Lung microvascular endothelial cell (primary cell): ENCODE measurements at regions not wholly inside any gene's neighbourhood (a gene's known extent, or its start where the extent isn't known, plus 50 kb on each side); places are given as distances from the start of the nearest gene placed in this dataset.
A peak's percentile ranks its signal among the peaks of the same experiment; 100 is the strongest.
"Not testable (repeated sequence)": the region's sequence is repeated elsewhere in the genome, so short reads cannot be mapped to it uniquely, and the experiment has no call there.

Experiments used
- DNase-seq, 2 donors: peaks; one replicate each; pipeline versions ENCODE4 v3.0.0 to v3.0.0-alpha.2; 2010; ENCODE audit warnings: low read depth in 2 of 2

GRCh38 chr5:116709082-116709481 lies 134.5 kb upstream of the SEMA6A start:
- DNase-seq, result no peak

GRCh38 chr5:116705121-116705519 lies 130.5 kb upstream of the SEMA6A start:
- DNase-seq, result not testable (repeated sequence)

DNA sequence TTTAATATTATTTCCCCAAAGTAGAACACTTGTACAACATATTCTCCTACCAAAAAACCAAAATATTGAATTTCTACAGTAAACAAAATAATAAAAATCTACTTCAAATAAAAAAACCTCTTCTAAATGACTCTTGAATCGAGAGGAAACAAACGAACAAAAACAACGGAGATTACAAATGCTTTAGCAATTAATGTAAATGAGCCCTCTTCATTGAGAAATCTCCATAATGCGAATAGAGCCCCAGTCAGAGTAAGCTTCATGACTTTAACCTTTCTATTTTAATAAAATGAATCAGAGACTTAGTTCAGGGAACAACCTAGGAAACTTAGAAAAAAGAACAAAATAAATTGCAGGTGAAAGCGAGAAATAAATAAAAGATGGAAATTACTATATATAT lies 129.3 kb upstream of the SEMA6A start:
- no peak for DNase-seq

- no peak for DNase-seq
Observed at GRCh38 chr5:116703328-116703727, 128.7 kb upstream of the SEMA6A start.

DNA sequence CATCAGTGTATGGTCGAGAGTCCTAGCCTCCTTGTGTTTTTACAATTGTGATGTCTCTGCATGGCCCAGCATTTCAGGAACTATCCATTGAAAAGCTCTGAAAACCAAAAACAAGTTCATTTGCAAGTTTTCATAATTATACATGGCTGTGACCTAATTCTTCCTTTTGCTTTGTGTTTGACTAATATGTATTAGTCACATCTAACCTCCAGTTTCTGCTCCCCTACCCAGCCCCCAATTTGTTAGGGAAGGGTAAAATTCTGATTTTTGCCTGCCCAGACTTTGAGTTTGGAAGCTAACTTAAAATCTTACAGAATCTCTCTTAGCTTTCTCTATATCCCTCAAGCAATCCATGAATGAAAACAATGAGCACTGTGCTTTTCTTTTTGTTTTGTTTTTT lies 128.2 kb upstream of the SEMA6A start:
- DNase-seq, result no peak

DNA sequence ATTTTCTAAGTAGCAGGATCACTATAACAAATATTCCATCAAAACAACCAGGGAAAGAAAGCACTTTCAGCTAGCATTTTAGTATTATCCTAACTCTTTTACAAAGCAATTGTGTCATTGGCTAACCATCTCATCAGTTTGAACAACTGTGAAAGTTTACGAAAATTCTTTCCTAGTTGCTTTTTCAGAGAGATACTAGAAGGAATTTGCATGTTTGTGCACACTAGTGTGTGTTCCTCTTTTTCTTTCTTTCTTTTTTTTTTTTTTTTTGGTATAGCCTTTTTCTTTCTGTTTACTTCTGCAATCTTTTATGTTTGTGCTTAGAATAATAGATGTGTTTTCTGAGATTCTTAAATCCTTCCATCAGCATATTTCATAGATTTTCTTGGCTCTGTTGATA lies 124.7 kb upstream of the SEMA6A start:
- DNase-seq, result no peak

DNA sequence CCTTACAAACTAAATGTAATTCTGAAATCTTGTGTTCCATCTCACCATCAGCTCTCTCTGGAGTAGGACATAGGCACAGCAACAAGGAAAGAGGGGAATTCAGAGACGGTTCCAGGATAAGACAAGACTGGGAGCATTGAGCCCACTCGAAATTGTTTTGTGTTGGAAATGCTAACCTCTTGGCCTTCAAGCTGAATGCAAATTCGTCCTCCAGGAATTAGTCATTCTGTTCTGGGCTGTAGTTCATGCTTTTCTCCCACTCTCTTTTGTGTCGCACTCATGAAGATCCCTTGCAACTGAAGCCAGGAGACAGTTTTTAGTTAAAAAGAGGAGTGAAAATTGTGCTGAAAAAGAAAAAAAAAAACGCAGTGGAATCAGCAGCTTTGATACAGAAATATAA lies 121.7 kb upstream of the SEMA6A start:
- DNase-seq, result no peak

GRCh38 chr5:116695681-116696080 lies 121.1 kb upstream of the SEMA6A start:
- DNase-seq, result no peak

DNA sequence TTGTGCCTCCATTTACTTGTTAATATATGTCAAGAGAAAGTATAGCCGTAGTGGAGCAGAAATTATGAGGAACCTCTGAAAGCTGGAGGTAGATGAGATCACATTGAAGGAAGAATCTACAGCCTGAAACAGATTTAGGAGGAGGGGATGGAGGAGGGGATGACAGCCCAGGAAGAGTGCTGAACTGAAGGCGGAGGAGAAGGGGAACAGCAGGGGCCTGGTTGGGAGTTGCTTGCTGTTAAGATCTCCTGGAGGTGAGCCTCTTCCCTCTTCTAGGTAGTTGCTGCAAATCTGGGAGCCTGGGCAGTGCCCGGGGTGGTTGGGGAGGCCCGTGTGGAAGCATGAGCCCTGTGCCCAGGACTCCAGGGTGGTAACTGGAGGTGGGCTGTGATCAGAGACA lies 111.8 kb upstream of the SEMA6A start:
- no peak for DNase-seq

GRCh38 chr5:116685931-116686330 lies 111.3 kb upstream of the SEMA6A start:
- no peak for DNase-seq

- no peak for DNase-seq
Observed at GRCh38 chr5:116685069-116685468, 110.4 kb upstream of the SEMA6A start.

DNA sequence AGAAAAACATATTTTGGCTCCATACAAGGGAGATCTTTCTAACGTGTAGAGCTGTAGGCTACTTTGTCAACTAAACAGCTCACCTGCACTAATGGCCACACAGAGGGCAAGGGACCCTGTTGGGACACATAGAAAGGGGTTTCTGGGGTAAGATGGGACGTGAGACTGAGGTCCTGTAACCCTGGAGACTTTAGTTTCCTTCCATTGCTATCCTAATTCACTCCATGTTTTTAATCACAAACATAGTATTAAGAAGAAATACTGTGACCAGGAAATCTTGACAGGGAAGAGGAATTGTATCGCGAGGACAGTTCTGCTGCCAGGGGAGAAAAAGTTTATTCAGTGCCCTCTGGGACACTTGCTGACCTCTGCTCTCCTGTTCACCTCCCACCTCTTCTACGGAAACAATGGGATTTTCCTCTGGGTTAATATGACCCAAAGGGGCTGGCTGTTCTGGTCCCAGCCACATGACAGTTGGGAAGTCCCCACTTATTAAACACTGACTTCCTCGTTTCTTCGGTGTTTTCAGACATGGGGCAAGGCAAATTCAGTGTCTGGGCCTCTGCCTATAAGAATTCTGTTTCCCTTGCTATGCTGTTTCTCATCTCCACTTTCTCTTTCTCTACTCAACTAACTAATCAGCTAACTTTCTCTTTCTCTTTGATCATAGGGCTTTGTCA lies 106.9 kb upstream of the SEMA6A start:
- DNase-seq, result no peak

DNA sequence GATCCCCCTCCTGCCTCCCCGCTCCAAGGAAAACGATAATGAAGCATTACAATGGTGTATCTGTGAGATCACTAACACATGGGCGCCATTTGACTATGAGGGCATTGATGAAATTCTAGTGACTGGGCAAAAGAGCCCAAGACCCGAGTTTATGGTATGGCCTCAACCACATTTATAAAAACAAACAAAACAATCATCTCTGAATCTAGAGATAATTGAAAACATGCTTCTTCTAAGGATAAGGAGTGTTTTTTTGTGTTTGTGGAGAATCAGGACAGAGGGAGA lies 100.9 kb upstream of the SEMA6A start:
- no peak for DNase-seq

GRCh38 chr5:116674881-116675625 lies 100.4 kb upstream of the SEMA6A start:
- no peak for DNase-seq

- no peak for DNase-seq
Observed at GRCh38 chr5:116673453-116673852, 98.8 kb upstream of the SEMA6A start.

DNA sequence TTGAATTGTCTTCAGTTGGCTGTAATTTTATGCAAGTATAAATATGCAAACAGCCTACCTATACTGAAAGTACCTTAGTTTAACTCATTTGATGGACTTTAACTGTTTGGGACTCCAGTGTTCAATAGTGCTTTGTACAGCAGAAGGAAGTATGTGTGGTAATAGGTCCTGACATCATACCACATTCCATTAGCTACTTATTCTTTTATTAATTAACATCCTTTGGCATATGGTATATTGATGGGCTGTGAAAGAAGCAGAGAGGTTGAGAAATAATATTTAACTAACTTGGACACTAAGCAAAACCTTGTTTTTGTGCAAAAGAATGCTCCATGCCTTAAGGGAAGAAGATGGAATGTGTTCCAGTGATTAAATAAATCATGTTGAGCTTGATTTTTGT lies 97.6 kb upstream of the SEMA6A start:
- no peak for DNase-seq

DNA sequence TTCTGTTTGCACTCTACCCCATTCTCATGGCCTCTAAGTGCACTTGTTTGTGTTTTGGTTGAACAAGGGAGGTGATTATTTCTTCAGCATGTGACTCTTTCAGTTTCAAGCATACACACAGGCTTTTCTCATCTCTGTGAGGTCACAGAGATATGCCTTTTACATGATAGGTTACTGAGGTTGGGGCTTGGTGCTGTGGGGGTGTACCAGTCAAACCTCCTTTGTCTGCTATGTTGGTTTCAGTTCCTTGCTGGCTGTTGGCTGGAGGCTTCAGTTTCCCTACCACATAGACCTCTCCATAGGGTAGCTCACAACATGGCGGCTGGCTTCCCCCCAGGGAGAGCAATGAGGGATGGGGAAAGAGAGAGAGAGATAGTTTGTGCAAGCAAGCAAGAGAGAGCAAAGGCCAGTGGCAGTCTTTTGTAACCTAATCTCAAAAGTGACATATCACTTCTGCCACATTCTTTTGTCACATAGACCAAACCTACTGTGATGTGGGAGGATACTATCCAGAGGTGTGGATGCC lies 96.7 kb upstream of the SEMA6A start:
- no peak for DNase-seq

DNA sequence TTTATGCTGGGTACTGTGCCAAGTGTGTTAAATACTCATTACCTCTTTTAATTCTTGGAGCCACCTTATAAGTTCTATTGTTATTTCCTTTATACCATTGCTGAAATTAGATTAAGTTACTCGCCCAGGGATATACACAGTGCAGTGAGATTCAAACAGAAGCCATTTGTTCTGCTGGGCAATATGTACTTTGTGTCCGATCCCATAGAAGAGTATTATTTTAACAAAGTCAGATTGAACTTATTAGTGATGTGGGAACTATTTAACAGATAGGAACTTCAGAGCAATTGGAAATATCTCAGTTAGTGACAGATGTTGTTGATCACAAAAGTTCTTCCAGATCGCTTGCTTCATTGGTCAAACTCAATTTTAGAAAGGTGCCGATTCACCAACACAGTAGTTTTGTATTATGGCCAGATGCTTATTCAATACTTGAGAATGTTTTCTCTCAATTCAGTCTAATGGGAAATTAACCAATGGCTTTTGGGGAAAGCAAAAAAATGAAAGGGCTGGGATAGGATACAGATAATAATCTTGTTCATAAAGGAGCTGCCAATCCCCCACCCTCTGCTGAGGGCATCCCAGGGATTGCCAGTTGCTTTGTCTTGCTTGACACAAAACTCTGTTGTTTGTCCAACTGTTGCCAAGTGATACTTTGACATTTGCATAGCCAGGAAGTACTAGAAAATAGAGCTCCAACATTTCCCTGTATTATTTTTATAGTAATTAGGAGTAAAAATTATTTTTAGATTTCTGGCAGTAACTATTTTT lies 94.8 kb upstream of the SEMA6A start:
- DNase-seq, result peak in 1 of 2 donors; percentile 43

DNA sequence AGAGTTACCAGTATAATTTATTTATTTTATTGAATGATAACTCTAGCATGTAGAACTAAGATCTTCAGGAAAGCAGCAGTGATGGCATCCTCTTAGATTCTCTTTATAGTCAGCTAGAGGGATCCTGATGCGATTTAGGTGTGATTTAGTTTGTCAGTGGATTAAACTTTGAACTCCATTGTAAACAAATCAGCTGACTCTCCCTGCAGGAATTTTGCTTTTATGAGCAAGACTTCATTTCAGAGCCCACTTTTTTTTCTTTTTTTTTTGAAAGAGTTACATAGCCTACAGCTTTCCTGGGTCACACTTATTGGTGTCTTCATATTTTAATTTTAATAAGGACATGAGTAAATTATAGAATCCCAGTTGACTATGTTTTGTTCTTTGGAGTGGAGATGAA lies 93.8 kb upstream of the SEMA6A start:
- no peak for DNase-seq

DNA sequence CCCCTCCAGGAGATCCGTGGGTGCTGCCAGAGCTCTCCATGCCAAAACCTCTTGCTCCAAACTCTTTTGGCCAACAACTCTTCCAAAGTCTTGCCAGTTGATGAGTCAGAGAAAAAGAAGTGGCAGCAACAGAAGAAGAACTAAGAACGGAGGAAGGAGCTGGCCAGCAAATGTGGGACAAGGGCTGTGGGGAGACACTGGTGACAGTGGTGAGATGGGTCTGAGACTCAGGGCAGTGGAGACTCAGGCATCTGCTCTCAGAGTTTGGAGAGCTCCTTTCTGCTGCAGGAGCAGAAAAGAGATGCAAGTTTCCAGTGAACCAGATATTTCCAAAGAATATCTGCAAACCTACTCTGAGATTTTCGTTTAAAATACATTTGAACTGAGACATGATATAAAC lies 92.3 kb upstream of the SEMA6A start:
- no peak for DNase-seq

- no peak for DNase-seq
Observed at GRCh38 chr5:116664988-116665387, 90.4 kb upstream of the SEMA6A start.

DNA sequence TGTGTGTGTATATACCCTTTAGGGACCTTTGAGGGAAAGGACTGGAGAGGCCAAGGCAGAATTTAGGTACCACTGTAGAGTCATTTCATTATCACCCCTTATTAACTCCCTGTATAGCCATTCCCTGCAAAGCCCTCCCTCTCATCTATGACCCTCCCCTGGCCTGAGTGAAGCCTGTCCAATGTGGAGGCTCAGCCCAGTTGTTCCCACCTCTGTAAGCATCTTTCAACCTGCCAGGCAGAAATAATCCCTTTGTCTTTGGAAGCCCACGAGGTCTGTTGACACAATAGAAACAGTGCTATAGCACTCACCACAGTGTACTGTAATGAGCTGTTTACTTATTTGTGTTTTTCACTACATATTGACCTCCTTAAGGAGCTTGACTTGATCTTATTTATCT lies 88.5 kb upstream of the SEMA6A start:
- DNase-seq, result no peak

- DNase-seq, result no peak
Observed at GRCh38 chr5:116661419-116661818, 86.8 kb upstream of the SEMA6A start.
